GM23248 (cell line): ENCODE measurements at regions not wholly inside any gene's neighbourhood (a gene's known extent, or its start where the extent isn't known, plus 50 kb on each side); places are given as distances from the start of the nearest gene placed in this dataset.

Source experiments
- DNase-seq: peaks from one replicate; pipeline ENCODE4 v3.0.0-alpha.2; 2015
- H2AFZ ChIP-seq: fragments of 200-600 bp; sonication (generic); 2 replicates; pipeline ENCODE4 v1.6.1; 2016; ENCODE audit warnings: antibody characterized with exemption
- H3F3A ChIP-seq: fragments of 200-600 bp; sonication (generic); 2 replicates; pipeline ENCODE4 v1.6.1; 2016; ENCODE audit warnings: mild to moderate bottlenecking, antibody characterized with exemption, mixed run types; ENCODE audit not compliant: insufficient read depth
- H3K27ac ChIP-seq: fragments of 200-600 bp; sonication (generic); 2 replicates; pipeline ENCODE4 v1.5.1; 2016; ENCODE audit warnings: mild to moderate bottlenecking
- H3K27me3 ChIP-seq: fragments of 200-600 bp; sonication (generic); replicated peaks from 2 replicates; pipeline ENCODE4 v1.6.1; 2016; ENCODE audit warnings: mild to moderate bottlenecking; ENCODE audit not compliant: insufficient read depth
- H3K36me3 ChIP-seq: fragments of 200-600 bp; sonication (generic); 2 replicates; pipeline ENCODE4 v1.6.1; 2016; ENCODE audit warnings: low read depth, mild to moderate bottlenecking
- H3K4me1 ChIP-seq: fragments of 200-600 bp; sonication (generic); 2 replicates; pipeline ENCODE4 v1.6.1; 2016; ENCODE audit warnings: mild to moderate bottlenecking; ENCODE audit not compliant: insufficient read depth
- H3K4me2 ChIP-seq: fragments of 200-600 bp; sonication (generic); one replicate; pipeline ENCODE4 v1.6.1; 2016; ENCODE audit warnings: mild to moderate bottlenecking; ENCODE audit not compliant: unreplicated experiment
- H3K4me3 ChIP-seq: fragments of 200-600 bp; sonication (generic); 2 replicates; pipeline ENCODE4 v1.5.1; 2016; ENCODE audit warnings: mild to moderate bottlenecking
- H3K79me2 ChIP-seq: fragments of 200-600 bp; sonication (generic); 2 replicates; pipeline ENCODE4 v1.6.1; 2016; ENCODE audit warnings: mild to moderate bottlenecking; ENCODE audit not compliant: insufficient read depth
- H3K9ac ChIP-seq: fragments of 200-600 bp; sonication (generic); 2 replicates; pipeline ENCODE4 v1.6.1; 2016; ENCODE audit warnings: mild to moderate bottlenecking
- H3K9me2 ChIP-seq: fragments of 200-600 bp; sonication (generic); 2 replicates; pipeline ENCODE4 v1.6.1; 2016; ENCODE audit warnings: mixed run types, mild to moderate bottlenecking, moderate library complexity; ENCODE audit not compliant: insufficient read depth
- H3K9me3 ChIP-seq: fragments of 200-600 bp; sonication (generic); one replicate; pipeline ENCODE4 v1.6.1; 2017; ENCODE audit warnings: low read depth
- H4K20me1 ChIP-seq: fragments of 200-600 bp; sonication (generic); 2 replicates; pipeline ENCODE4 v1.6.0; 2016; ENCODE audit not compliant: insufficient read depth
- EZH2 ChIP-seq: fragments of 200-600 bp; sonication (generic); IDR thresholded peaks from 2 replicates; pipeline ENCODE4 v1.6.1; 2018; ENCODE audit warnings: antibody characterized with exemption, mild to moderate bottlenecking; ENCODE audit not compliant: insufficient read depth, poor library complexity, severe bottlenecking
- EZH2phosphoT487 ChIP-seq: fragments of 200-600 bp; sonication (generic); IDR thresholded peaks from 2 replicates; pipeline ENCODE4 v1.6.1; 2018; ENCODE audit warnings: antibody characterized with exemption, moderate library complexity, mild to moderate bottlenecking, low read depth; ENCODE audit not compliant: insufficient read depth
- WGBS, 2 experiments: methylation state at CpG; one replicate each; pipeline ENCODE4 v1.1.6; 2015 to 2017; ENCODE audit warnings: low lambda C conversion rate in 2 of 2, low coverage in 1 of 2; ENCODE audit errors: missing lambda C conversion rate in 2 of 2; 5-methylcytosine and 5-hydroxymethylcytosine counted together
- in situ Hi-C: fragments of 300-500 bp; cut with MboI; formaldehyde crosslinking; loops from 2 replicates; pipeline ENCODE4 v1.15.0; 2020

GRCh38 chr6:40755749-40756452, 168.7 kb upstream of the LRFN2 start:
- in situ Hi-C loops, result no loop called here
- Histone ChIP-seq H3K9me2 (no peaks in the 10 kb centered on the region), H2AFZ (no peak overlapping the region), H3K36me3 (no peaks in the 10 kb centered on the region), H3K9ac (peak overlapping the region; percentile 35; the same call in 1 of the 2 replicates), H3F3A (no peaks in the 10 kb centered on the region), H3K4me2 (peak overlapping the region; percentile 70), H3K27me3 (peaks cover 3% of the 10 kb centered on the region), H3K9me3 (no peaks in the 10 kb centered on the region), H3K4me1 (peaks cover 10% of the 10 kb centered on the region; the same call in 1 of the 2 replicates), H3K79me2 (no peaks in the 10 kb centered on the region), H4K20me1 (no peaks in the 10 kb centered on the region), H3K4me3 (peak overlapping the region; percentile 48; the same call in 1 of the 2 replicates), H3K27ac (peak overlapping the region; percentile 37)
- peak; percentile 81 for DNase-seq
- 39 to 51% methylated on average over 8 of the region's 8 CpGs for WGBS, 2 experiments
- TF ChIP-seq EZH2 (no peak), EZH2phosphoT487 (no peak)

GRCh38 chr6:40755046-40755681, 168.0 kb upstream of the LRFN2 start:
- H3K27ac ChIP-seq, result peak overlapping the region; percentile 37
- in situ Hi-C loops, result no loop called here
- H3K36me3 ChIP-seq, result no peaks in the 10 kb centered on the region
- no peak overlapping the region for H2AFZ ChIP-seq
- peaks cover 10% of the 10 kb centered on the region; the same call in 1 of the 2 replicates for H3K4me1 ChIP-seq
- peak overlapping the region; percentile 70 for H3K4me2 ChIP-seq
- peaks cover 6% of the 10 kb centered on the region for H3K27me3 ChIP-seq
- peak; percentile 87 for DNase-seq
- no peak for TF ChIP-seq EZH2phosphoT487
- TF ChIP-seq EZH2, result no peak
- H4K20me1 ChIP-seq, result no peaks in the 10 kb centered on the region
- H3F3A ChIP-seq, result no peaks in the 10 kb centered on the region
- H3K79me2 ChIP-seq, result no peaks in the 10 kb centered on the region
- peak overlapping the region; percentile 48; the same call in 1 of the 2 replicates for H3K4me3 ChIP-seq
- H3K9me2 ChIP-seq, result no peaks in the 10 kb centered on the region
- peak overlapping the region; percentile 35; the same call in 1 of the 2 replicates for H3K9ac ChIP-seq
- 39 to 44% methylated on average over 19 to 20 of the region's 20 CpGs for WGBS, 2 experiments
- H3K9me3 ChIP-seq, result no peaks in the 10 kb centered on the region

GRCh38 chr6:40754461-40755045, 167.4 kb upstream of the LRFN2 start:
- H4K20me1 ChIP-seq, result no peaks in the 10 kb centered on the region
- no peaks in the 10 kb centered on the region for H3K79me2 ChIP-seq
- WGBS, 2 experiments, result 43 to 49% methylated on average over 30 of the region's 30 CpGs
- peaks cover 10% of the 10 kb centered on the region; the same call in 1 of the 2 replicates for H3K4me1 ChIP-seq
- no peak overlapping the region for H3K27ac ChIP-seq
- H3F3A ChIP-seq, result no peaks in the 10 kb centered on the region
- H3K4me3 ChIP-seq, result no peak overlapping the region
- H3K9me3 ChIP-seq, result no peaks in the 10 kb centered on the region
- in situ Hi-C loops, result no loop called here
- H3K4me2 ChIP-seq, result no peak overlapping the region
- peaks cover 10% of the 10 kb centered on the region for H3K27me3 ChIP-seq
- H3K36me3 ChIP-seq, result no peaks in the 10 kb centered on the region
- no peaks in the 10 kb centered on the region for H3K9me2 ChIP-seq
- no peak overlapping the region for H2AFZ ChIP-seq
- TF ChIP-seq EZH2 (no peak), EZH2phosphoT487 (no peak)
- no peak overlapping the region for H3K9ac ChIP-seq
- DNase-seq, result no peak

GRCh38 chr6:40753675-40754448, 166.7 kb upstream of the LRFN2 start:
- Histone ChIP-seq H3K27me3 (peaks cover 10% of the 10 kb centered on the region), H3K4me1 (peaks cover 10% of the 10 kb centered on the region; the same call in 1 of the 2 replicates), H3K36me3 (no peaks in the 10 kb centered on the region), H3K9ac (no peak overlapping the region), H3K9me2 (no peaks in the 10 kb centered on the region), H3K4me3 (no peak overlapping the region), H3K4me2 (no peak overlapping the region), H3K9me3 (no peaks in the 10 kb centered on the region), H2AFZ (no peak overlapping the region), H3F3A (no peaks in the 10 kb centered on the region), H3K27ac (no peak overlapping the region), H3K79me2 (no peaks in the 10 kb centered on the region), H4K20me1 (no peaks in the 10 kb centered on the region)
- TF ChIP-seq EZH2 (no peak), EZH2phosphoT487 (no peak)
- in situ Hi-C loops, result no loop called here
- DNase-seq, result no peak
- WGBS, 2 experiments, result 54 to 60% methylated on average over 3 of the region's 3 CpGs
